ENCODE measurements at regions not wholly inside any gene's neighbourhood (a gene's known extent, or its start where the extent isn't known, plus 50 kb on each side); places are given as distances from the start of the nearest gene placed in this dataset.

- no peak for DNase-seq
These were observed 63.7 kb upstream of the PSMD7 start for GRCh38 chr16:74232806-74233465.

- DNase-seq, result no peak
These were observed 66.5 kb upstream of the PSMD7 start for GRCh38 chr16:74230126-74230525.

GRCh38 chr16:74226338-74226954, 70.2 kb upstream of the PSMD7 start:
- peak; percentile 32 for DNase-seq

- peak; percentile 7 for DNase-seq
These were observed 71.6 kb upstream of the PSMD7 start for GRCh38 chr16:74224828-74225612.

- DNase-seq, result no peak
These were observed 74.8 kb upstream of the PSMD7 start for GRCh38 chr16:74221828-74222227.

- DNase-seq, result no peak
These were observed 76.9 kb upstream of the PSMD7 start for GRCh38 chr16:74219706-74220105.

GRCh38 chr16:74218871-74219270, 77.7 kb upstream of the PSMD7 start:
- no peak for DNase-seq

GRCh38 chr16:74216319-74216718, 80.3 kb upstream of the PSMD7 start:
- DNase-seq, result no peak

- no peak for DNase-seq
These were observed 81.4 kb upstream of the PSMD7 start for GRCh38 chr16:74215249-74215648.

- no peak for DNase-seq
These were observed 83.2 kb upstream of the PSMD7 start for GRCh38 chr16:74213372-74213771.

GRCh38 chr16:74210245-74210644, 86.4 kb upstream of the PSMD7 start:
- DNase-seq, result no peak

- DNase-seq, result no peak
These were observed 94.6 kb upstream of the PSMD7 start for GRCh38 chr16:74202009-74202408.

- peak; percentile 84 for DNase-seq
These were observed 95.0 kb upstream of the PSMD7 start for GRCh38 chr16:74201576-74201975.

GRCh38 chr16:74200921-74201320, 95.7 kb upstream of the PSMD7 start:
- DNase-seq, result no peak

- no peak for DNase-seq
These were observed 96.8 kb upstream of the PSMD7 start for GRCh38 chr16:74199842-74200124.

- DNase-seq, result no peak
These were observed 97.4 kb upstream of the PSMD7 start for GRCh38 chr16:74199066-74199841.

- DNase-seq, result no peak
These were observed 104.3 kb upstream of the PSMD7 start for GRCh38 chr16:74192281-74192797.

- no peak for DNase-seq
These were observed 106.3 kb upstream of the PSMD7 start for GRCh38 chr16:74190292-74190691.

GRCh38 chr16:74188856-74189255, 107.8 kb upstream of the PSMD7 start:
- no peak for DNase-seq

- DNase-seq, result peak; percentile 92
These were observed 110.0 kb upstream of the PSMD7 start for GRCh38 chr16:74186561-74186971.

- no peak for DNase-seq
These were observed 111.8 kb upstream of the PSMD7 start for GRCh38 chr16:74184839-74185238.

GRCh38 chr16:74183601-74184360, 112.8 kb upstream of the PSMD7 start:
- DNase-seq, result peak; percentile 55

All from NCI-H69 (cell line).